Pancreas (tissue), 10 donors: ENCODE measurements at regions not wholly inside any gene's neighbourhood (a gene's known extent, or its start where the extent isn't known, plus 50 kb on each side); places are given as distances from the start of the nearest gene placed in this dataset.

Source experiments
- ATAC-seq, 4 donors: fragments of 200-7000 bp; cut with Tn5 transposase; one replicate each; pipeline versions ENCODE4 v1.8.0 to v1.9.1; 2020; ENCODE audit warnings: mild to moderate bottlenecking in 4 of 4, moderate library complexity in 4 of 4
- DNase-seq, 6 donors: peaks; one replicate each; pipeline ENCODE4 v3.0.0-alpha.2; 2020
- FAIRE-seq: peaks from 2 replicates; lab custom pipeline; 2012; peaks lifted over from hg19 to GRCh38; lab: Jason Lieb, UNC
- H3K27ac ChIP-seq, 4 donors: fragments of 200-600 bp; sonication (generic); 1 replicate in 3 of 4; 2 replicates in 1 of 4; pipeline versions ENCODE4 v1.5.0 to v1.8.0; 2020
- H3K27me3 ChIP-seq, 4 donors: fragments of 200-600 bp; one replicate each; pipeline ENCODE4 v1.8.0; 2021
- H3K36me3 ChIP-seq, 3 donors: fragments of 200-600 bp; sonication (generic) in 1 of 3; one replicate each; pipeline versions ENCODE4 v1.5.0 to v1.8.0; 2020 to 2021
- H3K4me1 ChIP-seq, 3 donors: fragments of 200-600 bp; one replicate each; pipeline ENCODE4 v1.8.0; 2021
- H3K4me3 ChIP-seq, 4 donors: fragments of 200-600 bp; sonication (generic) in 2 of 4; one replicate each; pipeline versions ENCODE4 v1.5.0 to v1.8.0; 2020 to 2021
- H3K9me3 ChIP-seq, 4 donors: fragments of 200-600 bp; one replicate each; pipeline ENCODE4 v1.8.0; 2021
- WGBS, 2 donors: extraction: QIAGEN DNeasy Blood & Tissue Kit; methylation state at CpG; one replicate each; pipeline ENCODE4 v1.1.7; 2013; 5-methylcytosine and 5-hydroxymethylcytosine counted together
- intact Hi-C, 3 donors: fragments of 100-400 bp; cut with DNase I; formaldehyde crosslinking; loops; one replicate each; pipeline versions ENCODE4 v1.11.1 to v1.14.2; 2022
- TF ChIP-seq, protein P1 (sequence below), 4 donors: fragments of 200-600 bp; sonication (generic) in 3 of 4; IDR thresholded peaks; one replicate each; pipeline versions ENCODE4 v1.5.0 to v1.8.0; 2021; ENCODE audit warnings: antibody characterized with exemption in 4 of 4
- donor health status: healthy with polysubstance abuse.
- donor health status: DM: no; HTN: no; CAD: no; lungs with moderate emphysema.
- donor health status: DM: no; HTN: no; CAD: no.
- donor health status: control.
- donor health status: control.
- donor health status: Bipolar disorder and iron deficiency.
- donor health status: DM: yes; HTN: yes; CAD: no.
- donor health status: DM: no; HTN: no; CAD: no.
- donor health status: DM: no; HTN: no; CAD: no.
- donor health status: DM: yes; HTN: yes; CAD: no.

- no peaks in the 10 kb centered on the region for H3K36me3 ChIP-seq
- TF ChIP-seq, protein P1, sequence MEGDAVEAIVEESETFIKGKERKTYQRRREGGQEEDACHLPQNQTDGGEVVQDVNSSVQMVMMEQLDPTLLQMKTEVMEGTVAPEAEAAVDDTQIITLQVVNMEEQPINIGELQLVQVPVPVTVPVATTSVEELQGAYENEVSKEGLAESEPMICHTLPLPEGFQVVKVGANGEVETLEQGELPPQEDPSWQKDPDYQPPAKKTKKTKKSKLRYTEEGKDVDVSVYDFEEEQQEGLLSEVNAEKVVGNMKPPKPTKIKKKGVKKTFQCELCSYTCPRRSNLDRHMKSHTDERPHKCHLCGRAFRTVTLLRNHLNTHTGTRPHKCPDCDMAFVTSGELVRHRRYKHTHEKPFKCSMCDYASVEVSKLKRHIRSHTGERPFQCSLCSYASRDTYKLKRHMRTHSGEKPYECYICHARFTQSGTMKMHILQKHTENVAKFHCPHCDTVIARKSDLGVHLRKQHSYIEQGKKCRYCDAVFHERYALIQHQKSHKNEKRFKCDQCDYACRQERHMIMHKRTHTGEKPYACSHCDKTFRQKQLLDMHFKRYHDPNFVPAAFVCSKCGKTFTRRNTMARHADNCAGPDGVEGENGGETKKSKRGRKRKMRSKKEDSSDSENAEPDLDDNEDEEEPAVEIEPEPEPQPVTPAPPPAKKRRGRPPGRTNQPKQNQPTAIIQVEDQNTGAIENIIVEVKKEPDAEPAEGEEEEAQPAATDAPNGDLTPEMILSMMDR (IDR thresholded peaks at IDR 0.05), result no peak
- DNase-seq, result no peak
- FAIRE-seq, result no peak
- H3K4me1 ChIP-seq, result peaks cover 0 to 4% (median 4%) of the 10 kb centered on the region in 3 donors
- no peak overlapping the region for H3K4me3 ChIP-seq
- peak in 1 of 4 donors; percentile 44 for ATAC-seq
- 92 to 93% methylated on average over 2 of the region's 2 CpGs for WGBS, 2 donors
- intact Hi-C loops, result no loop called here
- H3K27ac ChIP-seq, result no peak overlapping the region
- H3K9me3 ChIP-seq, result no peaks in the 10 kb centered on the region
- H3K27me3 ChIP-seq, result no peaks in the 10 kb centered on the region
These were observed 261.6 kb upstream of the SPOPL start for GRCh38 chr2:138239902-138240491.

GRCh38 chr2:138243372-138243771 is 258.2 kb upstream of the SPOPL start:
- H3K4me3 ChIP-seq, result no peak overlapping the region
- intact Hi-C loops, result no loop called here
- H3K27ac ChIP-seq, result no peak overlapping the region
- DNase-seq (no peak), FAIRE-seq (no peak), ATAC-seq (no peak)
- H3K36me3 ChIP-seq, result no peaks in the 10 kb centered on the region
- no peaks in the 10 kb centered on the region for H3K9me3 ChIP-seq
- no peaks in the 10 kb centered on the region for H3K27me3 ChIP-seq
- TF ChIP-seq, protein P1 (IDR thresholded peaks at IDR 0.05), result no peak
- H3K4me1 ChIP-seq, result peaks cover 0 to 11% (median 9%) of the 10 kb centered on the region in 3 donors

DNA sequence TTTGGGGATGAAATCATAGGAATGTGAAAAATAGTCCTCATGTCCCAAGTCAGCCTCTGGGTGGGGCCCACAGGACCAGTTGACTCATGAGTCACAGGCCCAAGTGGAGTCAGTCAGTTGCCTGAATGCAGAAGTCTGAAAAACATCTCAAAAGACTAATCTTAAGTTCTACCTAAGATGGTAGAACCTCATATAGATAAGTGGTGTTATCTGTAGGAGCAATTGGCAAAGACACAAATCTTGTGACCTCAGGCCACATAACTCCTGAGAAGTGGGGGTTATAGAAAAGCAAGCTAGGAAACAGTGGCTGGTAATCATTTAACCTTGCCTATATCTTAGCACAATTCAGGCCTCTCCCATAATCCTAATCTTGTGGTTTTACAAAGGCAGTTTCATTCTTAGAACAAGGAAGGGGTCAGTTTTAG is 257.1 kb upstream of the SPOPL start:
- no peak for FAIRE-seq
- ATAC-seq, result peak in 2 of 4 donors; percentile 29 to 49
- Histone ChIP-seq H3K9me3 (no peaks in the 10 kb centered on the region), H3K27me3 (no peaks in the 10 kb centered on the region), H3K4me1 (peaks cover 0 to 16% (median 12%) of the 10 kb centered on the region in 3 donors), H3K27ac (peak overlapping the region in 2 of 4 donors; percentile 8 to 37), H3K4me3 (no peak overlapping the region), H3K36me3 (no peaks in the 10 kb centered on the region)
- no peak for DNase-seq
- intact Hi-C loops, result no loop called here
- TF ChIP-seq, protein P1 (IDR thresholded peaks at IDR 0.05), result no peak

GRCh38 chr2:138245310-138245709 is 256.3 kb upstream of the SPOPL start:
- H3K4me3 ChIP-seq, result no peak overlapping the region
- H3K27me3 ChIP-seq, result no peaks in the 10 kb centered on the region
- intact Hi-C loops, result no loop called here
- TF ChIP-seq, protein P1 (IDR thresholded peaks at IDR 0.05), result no peak
- peaks cover 0 to 16% (median 12%) of the 10 kb centered on the region in 3 donors for H3K4me1 ChIP-seq
- no peaks in the 10 kb centered on the region for H3K36me3 ChIP-seq
- no peaks in the 10 kb centered on the region for H3K9me3 ChIP-seq
- ATAC-seq (peak; percentile 31 to 79 (median 70)), DNase-seq (no peak), FAIRE-seq (peak; percentile 13)
- H3K27ac ChIP-seq, result peak overlapping the region in 1 of 4 donors; percentile 37

GRCh38 chr2:138247302-138247701 is 254.3 kb upstream of the SPOPL start:
- Histone ChIP-seq H3K27me3 (no peaks in the 10 kb centered on the region), H3K4me3 (no peak overlapping the region), H3K36me3 (no peaks in the 10 kb centered on the region), H3K4me1 (peaks cover 0 to 16% (median 12%) of the 10 kb centered on the region in 3 donors), H3K9me3 (no peaks in the 10 kb centered on the region), H3K27ac (no peak overlapping the region)
- TF ChIP-seq, protein P1 (IDR thresholded peaks at IDR 0.05), result no peak
- no peak for ATAC-seq
- WGBS, 2 donors, result 92 to 93% methylated on average over 2 of the region's 2 CpGs
- intact Hi-C loops, result no loop called here
- FAIRE-seq, result no peak
- no peak for DNase-seq
